Transverse colon (tissue), 4 donors: ENCODE measurements at regions not wholly inside any gene's neighbourhood (a gene's known extent, or its start where the extent isn't known, plus 50 kb on each side); places are given as distances from the start of the nearest gene placed in this dataset.

Experiments used
- CTCF ChIP-seq, 5 experiments: fragments of 200-600 bp in 3 of 5; fragments of 450-650 bp in 2 of 5; sonication (generic) in 3 of 5; IDR thresholded peaks; 1 replicate in 2 of 5; 2 replicates in 3 of 5; pipeline ENCODE4 v1.5.1; 2016 to 2017; ENCODE audit warnings: antibody characterized with exemption in 5 of 5, inconsistent platforms in 3 of 5, mild to moderate bottlenecking in 2 of 5, moderate library complexity in 1 of 5
- EP300 ChIP-seq: sonication (generic); formaldehyde crosslinking; IDR thresholded peaks from one replicate; pipeline ENCODE4 v1.6.1; 2017; ENCODE audit warnings: antibody characterized with exemption, low read depth
- POLR2A ChIP-seq: fragments of 450-650 bp; IDR thresholded peaks from one replicate; pipeline ENCODE4 v1.6.1; 2016; ENCODE audit warnings: antibody characterized with exemption, mild to moderate bottlenecking, moderate library complexity
- POLR2AphosphoS5 ChIP-seq, 3 donors: sonication (generic); formaldehyde crosslinking; IDR thresholded peaks; one replicate each; pipeline ENCODE4 v1.6.1; 2016; ENCODE audit warnings: antibody characterized with exemption in 3 of 3

GRCh38 chr2:118762290-118762689, 85.2 kb downstream of the EN1 start:
- TF ChIP-seq CTCF (IDR thresholded peaks at IDR 0.05) (no peak), POLR2A (no peak), POLR2AphosphoS5 (IDR thresholded peaks at IDR 0.05) (no peak), EP300 (no peak)
